ENCODE measurements at regions not wholly inside any gene's neighbourhood (a gene's known extent, or its start where the extent isn't known, plus 50 kb on each side); places are given as distances from the start of the nearest gene placed in this dataset.

- Histone ChIP-seq H3K27ac (ENCODE audit: low read depth, low read length, poor library complexity, severe bottlenecking) (no peak overlapping the region), H3K27me3 (replicated peaks; ENCODE audit: insufficient read depth, low read depth, low read length, poor library complexity) (no peaks in the 10 kb centered on the region), H3K4me3 (ENCODE audit: low read depth, low read length, poor library complexity, severe bottlenecking) (no peak overlapping the region), H3K4me1 (ENCODE audit: insufficient read depth, low read length, poor library complexity, severe bottlenecking) (no peaks in the 10 kb centered on the region), H3K36me3 (ENCODE audit: insufficient read depth, low read length, poor library complexity, severe bottlenecking) (no peaks in the 10 kb centered on the region), H3K9me3 (ENCODE audit: low read depth, low read length, poor library complexity, severe bottlenecking) (no peaks in the 10 kb centered on the region)
- intact Hi-C loops (cut with micrococcal nuclease; ENCODE audit: unreplicated experiment): no loop called here
- no TSS peak for BruUV-seq (replicated peaks)
- peak; percentile 0 for DNase-seq (ENCODE audit: low spot score)
- no peak for TF ChIP-seq CTCF (conservative IDR thresholded peaks at IDR 0.05; ENCODE audit: low read depth, low read length)
- TF ChIP-seq EZH2 (IDR thresholded peaks at IDR 0.05; ENCODE audit: borderline replicate concordance, low read depth, low read length, poor library complexity, severe bottlenecking): no peak
- POLR2A ChIA-PET (ENCODE audit: low non-redundant PET): no interaction called here
- CTCF ChIA-PET: no interaction called here
Observed at GRCh38 chrX:129235903-129236302, 287.4 kb downstream of the SMARCA1 start.

GRCh38 chrX:129233786-129234185, 289.5 kb downstream of the SMARCA1 start:
- intact Hi-C loops (cut with micrococcal nuclease; ENCODE audit: unreplicated experiment): no loop called here
- Histone ChIP-seq H3K4me1 (ENCODE audit: insufficient read depth, low read length, poor library complexity, severe bottlenecking) (no peaks in the 10 kb centered on the region), H3K4me3 (ENCODE audit: low read depth, low read length, poor library complexity, severe bottlenecking) (no peak overlapping the region), H3K36me3 (ENCODE audit: insufficient read depth, low read length, poor library complexity, severe bottlenecking) (no peaks in the 10 kb centered on the region), H3K9me3 (ENCODE audit: low read depth, low read length, poor library complexity, severe bottlenecking) (no peaks in the 10 kb centered on the region), H3K27ac (ENCODE audit: low read depth, low read length, poor library complexity, severe bottlenecking) (no peak overlapping the region), H3K27me3 (replicated peaks; ENCODE audit: insufficient read depth, low read depth, low read length, poor library complexity) (no peaks in the 10 kb centered on the region)
- TF ChIP-seq CTCF (conservative IDR thresholded peaks at IDR 0.05; ENCODE audit: low read depth, low read length) (no peak), EZH2 (IDR thresholded peaks at IDR 0.05; ENCODE audit: borderline replicate concordance, low read depth, low read length, poor library complexity, severe bottlenecking) (no peak)
- no peak for DNase-seq (ENCODE audit: low spot score)
- BruUV-seq (replicated peaks): no TSS peak
- CTCF ChIA-PET: no interaction called here
- POLR2A ChIA-PET (ENCODE audit: low non-redundant PET): no interaction called here

GRCh38 chrX:129230850-129231512, 292.3 kb downstream of the SMARCA1 start:
- Histone ChIP-seq H3K27me3 (replicated peaks; ENCODE audit: insufficient read depth, low read depth, low read length, poor library complexity) (no peaks in the 10 kb centered on the region), H3K36me3 (ENCODE audit: insufficient read depth, low read length, poor library complexity, severe bottlenecking) (no peaks in the 10 kb centered on the region), H3K27ac (ENCODE audit: low read depth, low read length, poor library complexity, severe bottlenecking) (no peak overlapping the region), H3K9me3 (ENCODE audit: low read depth, low read length, poor library complexity, severe bottlenecking) (no peaks in the 10 kb centered on the region), H3K4me3 (ENCODE audit: low read depth, low read length, poor library complexity, severe bottlenecking) (no peak overlapping the region), H3K4me1 (ENCODE audit: insufficient read depth, low read length, poor library complexity, severe bottlenecking) (no peaks in the 10 kb centered on the region)
- CTCF ChIA-PET: no interaction called here
- TF ChIP-seq CTCF (conservative IDR thresholded peaks at IDR 0.05; ENCODE audit: low read depth, low read length) (no peak), EZH2 (IDR thresholded peaks at IDR 0.05; ENCODE audit: borderline replicate concordance, low read depth, low read length, poor library complexity, severe bottlenecking) (no peak)
- no TSS peak for BruUV-seq (replicated peaks)
- DNase-seq (ENCODE audit: low spot score): no peak
- POLR2A ChIA-PET (ENCODE audit: low non-redundant PET): no interaction called here
- intact Hi-C loops (cut with micrococcal nuclease; ENCODE audit: unreplicated experiment): no loop called here
